IgD-negative memory B cell (primary cell): ENCODE measurements at regions not wholly inside any gene's neighbourhood (a gene's known extent, or its start where the extent isn't known, plus 50 kb on each side); places are given as distances from the start of the nearest gene placed in this dataset.
"Not testable (repeated sequence)": the region's sequence is repeated elsewhere in the genome, so short reads cannot be mapped to it uniquely, and the experiment has no call there.

Experiments
- H3K27ac Mint-ChIP-seq, 3 donors: one replicate each; pipeline ENCODE4 v1.8.0; 2020 to 2022; ENCODE audit warnings: mild to moderate bottlenecking in 3 of 3, mixed read lengths in 3 of 3, moderate library complexity in 1 of 3
- H3K27me3 Mint-ChIP-seq: one replicate; pipeline ENCODE4 v1.8.0; 2021; ENCODE audit warnings: mixed read lengths
- H3K36me3 Mint-ChIP-seq: one replicate; pipeline ENCODE4 v1.8.0; 2020; ENCODE audit warnings: mild to moderate bottlenecking, mixed read lengths
- H3K4me1 Mint-ChIP-seq, 3 donors: one replicate each; pipeline ENCODE4 v1.8.0; 2020 to 2022; ENCODE audit warnings: mixed read lengths in 3 of 3, mild to moderate bottlenecking in 1 of 3
- H3K4me3 Mint-ChIP-seq, 4 donors: one replicate each; pipeline ENCODE4 v1.8.0; 2020 to 2022; ENCODE audit warnings: mild to moderate bottlenecking in 4 of 4, mixed read lengths in 4 of 4, moderate library complexity in 3 of 4
- H3K9me3 Mint-ChIP-seq, 3 donors: one replicate each; pipeline ENCODE4 v1.8.0; 2020 to 2021; ENCODE audit warnings: mixed read lengths in 3 of 3, mild to moderate bottlenecking in 1 of 3

- Mint-ChIP-seq H3K9me3 (peaks cover 0 to 4% (median 0%) of the 10 kb centered on the region in 3 donors), H3K27me3 (no peaks in the 10 kb centered on the region), H3K4me1 (peaks cover 7 to 14% (median 13%) of the 10 kb centered on the region in 3 donors), H3K27ac (no peak overlapping the region), H3K4me3 (no peak overlapping the region), H3K36me3 (no peaks in the 10 kb centered on the region)
Measured at GRCh38 chr5:143594902-143595818, 191.7 kb upstream of the NR3C1 start.

- no peaks in the 10 kb centered on the region for H3K36me3 Mint-ChIP-seq
- H3K4me3 Mint-ChIP-seq: no peak overlapping the region
- peak overlapping the region in 1 of 3 donors; percentile 22 for H3K27ac Mint-ChIP-seq
- no peaks in the 10 kb centered on the region for H3K27me3 Mint-ChIP-seq
- H3K9me3 Mint-ChIP-seq: peaks cover 0 to 4% (median 0%) of the 10 kb centered on the region in 3 donors
- H3K4me1 Mint-ChIP-seq: peaks cover 10 to 20% (median 20%) of the 10 kb centered on the region in 3 donors
Measured at GRCh38 chr5:143593723-143594122, 190.2 kb upstream of the NR3C1 start.

- no peaks in the 10 kb centered on the region for H3K27me3 Mint-ChIP-seq
- no peaks in the 10 kb centered on the region for H3K36me3 Mint-ChIP-seq
- H3K27ac Mint-ChIP-seq: no peak overlapping the region
- no peak overlapping the region for H3K4me3 Mint-ChIP-seq
- H3K4me1 Mint-ChIP-seq: peaks cover 13 to 25% (median 20%) of the 10 kb centered on the region in 3 donors
- H3K9me3 Mint-ChIP-seq: no peaks in the 10 kb centered on the region
Measured at GRCh38 chr5:143592648-143593047, 189.2 kb upstream of the NR3C1 start.

- Mint-ChIP-seq H3K36me3 (peaks cover 2% of the 10 kb centered on the region), H3K27me3 (no peaks in the 10 kb centered on the region), H3K9me3 (no peaks in the 10 kb centered on the region), H3K4me1 (peaks cover 13 to 24% (median 23%) of the 10 kb centered on the region in 3 donors), H3K27ac (no peak overlapping the region), H3K4me3 (peak overlapping the region in 2 of 4 donors; percentile 20 to 38)
Measured at GRCh38 chr5:143588933-143589662, 185.6 kb upstream of the NR3C1 start.

- H3K27ac Mint-ChIP-seq: not testable (repeated sequence)
Measured at GRCh38 chr5:143588121-143588520, 184.6 kb upstream of the NR3C1 start.

GRCh38 chr5:143586781-143587362 lies 183.4 kb upstream of the NR3C1 start:
- H3K27ac Mint-ChIP-seq: no peak overlapping the region
- peaks cover 15 to 31% (median 20%) of the 10 kb centered on the region in 3 donors for H3K4me1 Mint-ChIP-seq
- peaks cover 2% of the 10 kb centered on the region for H3K36me3 Mint-ChIP-seq
- H3K9me3 Mint-ChIP-seq: no peaks in the 10 kb centered on the region
- H3K27me3 Mint-ChIP-seq: no peaks in the 10 kb centered on the region
- H3K4me3 Mint-ChIP-seq: no peak overlapping the region

More at GRCh38 chr5:143588121-143588520, 184.6 kb upstream of the NR3C1 start:
- H3K27me3 Mint-ChIP-seq, H3K4me3 Mint-ChIP-seq, H3K9me3 Mint-ChIP-seq, H3K36me3 Mint-ChIP-seq: not testable (repeated sequence)
- H3K4me1 Mint-ChIP-seq: peaks cover 14 to 22% (median 16%) of the 10 kb centered on the region in 3 donors

GRCh38 chr5:143585970-143586369 lies 182.5 kb upstream of the NR3C1 start:
- peaks cover 2% of the 10 kb centered on the region for H3K36me3 Mint-ChIP-seq
- peaks cover 15 to 31% (median 25%) of the 10 kb centered on the region in 3 donors for H3K4me1 Mint-ChIP-seq
- no peak overlapping the region for H3K4me3 Mint-ChIP-seq
- no peak overlapping the region for H3K27ac Mint-ChIP-seq
- H3K9me3 Mint-ChIP-seq: no peaks in the 10 kb centered on the region
- H3K27me3 Mint-ChIP-seq: no peaks in the 10 kb centered on the region

- Mint-ChIP-seq H3K36me3 (peaks cover 2% of the 10 kb centered on the region), H3K27me3 (no peaks in the 10 kb centered on the region), H3K4me1 (peaks cover 10 to 21% (median 19%) of the 10 kb centered on the region in 3 donors), H3K9me3 (no peaks in the 10 kb centered on the region), H3K4me3 (peak overlapping the region in 1 of 4 donors; percentile 43), H3K27ac (no peak overlapping the region)
Measured at GRCh38 chr5:143583409-143583808, 179.9 kb upstream of the NR3C1 start.

- Mint-ChIP-seq H3K36me3 (peaks cover 2% of the 10 kb centered on the region), H3K4me1 (peaks cover 9 to 19% (median 19%) of the 10 kb centered on the region in 3 donors), H3K27me3 (no peaks in the 10 kb centered on the region), H3K9me3 (no peaks in the 10 kb centered on the region), H3K27ac (no peak overlapping the region), H3K4me3 (peak overlapping the region in 1 of 4 donors; percentile 64)
Measured at GRCh38 chr5:143582869-143583268, 179.4 kb upstream of the NR3C1 start.

GRCh38 chr5:143582176-143582575 lies 178.7 kb upstream of the NR3C1 start:
- peaks cover 9 to 19% (median 19%) of the 10 kb centered on the region in 3 donors for H3K4me1 Mint-ChIP-seq
- H3K27me3 Mint-ChIP-seq: no peaks in the 10 kb centered on the region
- H3K4me3 Mint-ChIP-seq: peak overlapping the region in 1 of 4 donors; percentile 33
- H3K36me3 Mint-ChIP-seq: peaks cover 2% of the 10 kb centered on the region
- no peak overlapping the region for H3K27ac Mint-ChIP-seq
- no peaks in the 10 kb centered on the region for H3K9me3 Mint-ChIP-seq

- peaks cover 9 to 19% (median 19%) of the 10 kb centered on the region in 3 donors for H3K4me1 Mint-ChIP-seq
Measured at GRCh38 chr5:143581649-143582048, 178.2 kb upstream of the NR3C1 start.

GRCh38 chr5:143581147-143581546 lies 177.7 kb upstream of the NR3C1 start:
- Mint-ChIP-seq H3K27me3 (no peaks in the 10 kb centered on the region), H3K27ac (no peak overlapping the region), H3K4me3 (no peak overlapping the region), H3K36me3 (peaks cover 2% of the 10 kb centered on the region), H3K4me1 (peaks cover 9 to 19% (median 19%) of the 10 kb centered on the region in 3 donors), H3K9me3 (no peaks in the 10 kb centered on the region)

More at GRCh38 chr5:143581649-143582048, 178.2 kb upstream of the NR3C1 start:
- H3K9me3 Mint-ChIP-seq: no peaks in the 10 kb centered on the region
- no peak overlapping the region for H3K27ac Mint-ChIP-seq
- no peak overlapping the region for H3K4me3 Mint-ChIP-seq
- no peaks in the 10 kb centered on the region for H3K27me3 Mint-ChIP-seq
- peaks cover 3% of the 10 kb centered on the region for H3K36me3 Mint-ChIP-seq

- Mint-ChIP-seq H3K36me3 (peaks cover 2% of the 10 kb centered on the region), H3K9me3 (no peaks in the 10 kb centered on the region), H3K27ac (no peak overlapping the region), H3K4me3 (no peak overlapping the region), H3K4me1 (peaks cover 4 to 12% (median 7%) of the 10 kb centered on the region in 3 donors), H3K27me3 (no peaks in the 10 kb centered on the region)
Measured at GRCh38 chr5:143576711-143577484, 173.4 kb upstream of the NR3C1 start.

GRCh38 chr5:143575286-143575685 lies 171.8 kb upstream of the NR3C1 start:
- no peak overlapping the region for H3K4me3 Mint-ChIP-seq
- H3K9me3 Mint-ChIP-seq: no peaks in the 10 kb centered on the region

More at GRCh38 chr5:143575286-143575685, 171.8 kb upstream of the NR3C1 start:
- Mint-ChIP-seq H3K36me3 (peaks cover 2% of the 10 kb centered on the region), H3K4me1 (peaks cover 4 to 7% (median 7%) of the 10 kb centered on the region in 3 donors), H3K27me3 (no peaks in the 10 kb centered on the region), H3K27ac (no peak overlapping the region)
